ENCODE measurements at regions not wholly inside any gene's neighbourhood (a gene's known extent, or its start where the extent isn't known, plus 50 kb on each side); places are given as distances from the start of the nearest gene placed in this dataset.

- Histone ChIP-seq H3K27ac (ENCODE audit: low read depth, low read length, poor library complexity, severe bottlenecking) (no peak overlapping the region), H3K27me3 (replicated peaks; ENCODE audit: insufficient read depth, low read depth, low read length, poor library complexity) (no peaks in the 10 kb centered on the region), H3K4me1 (ENCODE audit: insufficient read depth, low read length, poor library complexity, severe bottlenecking) (no peaks in the 10 kb centered on the region), H3K4me3 (ENCODE audit: low read depth, low read length, poor library complexity, severe bottlenecking) (no peak overlapping the region), H3K9me3 (ENCODE audit: low read depth, low read length, poor library complexity, severe bottlenecking) (no peaks in the 10 kb centered on the region), H3K36me3 (ENCODE audit: insufficient read depth, low read length, poor library complexity, severe bottlenecking) (no peaks in the 10 kb centered on the region)
- CTCF ChIA-PET, result no interaction called here
- no peak for DNase-seq (ENCODE audit: low spot score)
- POLR2A ChIA-PET (ENCODE audit: low non-redundant PET), result no interaction called here
- BruUV-seq (replicated peaks), result no TSS peak
- intact Hi-C loops (cut with micrococcal nuclease; ENCODE audit: unreplicated experiment), result no loop called here
- TF ChIP-seq, protein P1, sequence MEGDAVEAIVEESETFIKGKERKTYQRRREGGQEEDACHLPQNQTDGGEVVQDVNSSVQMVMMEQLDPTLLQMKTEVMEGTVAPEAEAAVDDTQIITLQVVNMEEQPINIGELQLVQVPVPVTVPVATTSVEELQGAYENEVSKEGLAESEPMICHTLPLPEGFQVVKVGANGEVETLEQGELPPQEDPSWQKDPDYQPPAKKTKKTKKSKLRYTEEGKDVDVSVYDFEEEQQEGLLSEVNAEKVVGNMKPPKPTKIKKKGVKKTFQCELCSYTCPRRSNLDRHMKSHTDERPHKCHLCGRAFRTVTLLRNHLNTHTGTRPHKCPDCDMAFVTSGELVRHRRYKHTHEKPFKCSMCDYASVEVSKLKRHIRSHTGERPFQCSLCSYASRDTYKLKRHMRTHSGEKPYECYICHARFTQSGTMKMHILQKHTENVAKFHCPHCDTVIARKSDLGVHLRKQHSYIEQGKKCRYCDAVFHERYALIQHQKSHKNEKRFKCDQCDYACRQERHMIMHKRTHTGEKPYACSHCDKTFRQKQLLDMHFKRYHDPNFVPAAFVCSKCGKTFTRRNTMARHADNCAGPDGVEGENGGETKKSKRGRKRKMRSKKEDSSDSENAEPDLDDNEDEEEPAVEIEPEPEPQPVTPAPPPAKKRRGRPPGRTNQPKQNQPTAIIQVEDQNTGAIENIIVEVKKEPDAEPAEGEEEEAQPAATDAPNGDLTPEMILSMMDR (conservative IDR thresholded peaks at IDR 0.05; ENCODE audit: low read depth, low read length), result no peak
- TF ChIP-seq EZH2 (IDR thresholded peaks at IDR 0.05; ENCODE audit: borderline replicate concordance, low read depth, low read length, poor library complexity, severe bottlenecking), result no peak
Measured at GRCh38 chr11:24226606-24227005, 270.2 kb upstream of the LUZP2 start.

- intact Hi-C loops (cut with micrococcal nuclease; ENCODE audit: unreplicated experiment), result no loop called here
- POLR2A ChIA-PET (ENCODE audit: low non-redundant PET), result no interaction called here
- no peak for TF ChIP-seq EZH2 (IDR thresholded peaks at IDR 0.05; ENCODE audit: borderline replicate concordance, low read depth, low read length, poor library complexity, severe bottlenecking)
- TF ChIP-seq, protein P1 (conservative IDR thresholded peaks at IDR 0.05; ENCODE audit: low read depth, low read length), result no peak
- H3K4me3 ChIP-seq (ENCODE audit: low read depth, low read length, poor library complexity, severe bottlenecking), result no peak overlapping the region
- no peaks in the 10 kb centered on the region for H3K27me3 ChIP-seq (replicated peaks; ENCODE audit: insufficient read depth, low read depth, low read length, poor library complexity)
- CTCF ChIA-PET, result no interaction called here
- no peaks in the 10 kb centered on the region for H3K4me1 ChIP-seq (ENCODE audit: insufficient read depth, low read length, poor library complexity, severe bottlenecking)
- DNase-seq (ENCODE audit: low spot score), result no peak
- H3K36me3 ChIP-seq (ENCODE audit: insufficient read depth, low read length, poor library complexity, severe bottlenecking), result no peaks in the 10 kb centered on the region
- H3K9me3 ChIP-seq (ENCODE audit: low read depth, low read length, poor library complexity, severe bottlenecking), result no peaks in the 10 kb centered on the region
- no TSS peak for BruUV-seq (replicated peaks)
- H3K27ac ChIP-seq (ENCODE audit: low read depth, low read length, poor library complexity, severe bottlenecking), result no peak overlapping the region
Measured at GRCh38 chr11:24233041-24233440, 263.8 kb upstream of the LUZP2 start.

- DNase-seq (ENCODE audit: low spot score), result no peak
- Histone ChIP-seq H3K36me3 (ENCODE audit: insufficient read depth, low read length, poor library complexity, severe bottlenecking) (no peaks in the 10 kb centered on the region), H3K4me3 (ENCODE audit: low read depth, low read length, poor library complexity, severe bottlenecking) (no peak overlapping the region), H3K4me1 (ENCODE audit: insufficient read depth, low read length, poor library complexity, severe bottlenecking) (no peaks in the 10 kb centered on the region), H3K27ac (ENCODE audit: low read depth, low read length, poor library complexity, severe bottlenecking) (no peak overlapping the region), H3K27me3 (replicated peaks; ENCODE audit: insufficient read depth, low read depth, low read length, poor library complexity) (no peaks in the 10 kb centered on the region), H3K9me3 (ENCODE audit: low read depth, low read length, poor library complexity, severe bottlenecking) (no peaks in the 10 kb centered on the region)
- TF ChIP-seq EZH2 (IDR thresholded peaks at IDR 0.05; ENCODE audit: borderline replicate concordance, low read depth, low read length, poor library complexity, severe bottlenecking), result no peak
- TF ChIP-seq, protein P1 (conservative IDR thresholded peaks at IDR 0.05; ENCODE audit: low read depth, low read length), result no peak
- intact Hi-C loops (cut with micrococcal nuclease; ENCODE audit: unreplicated experiment), result no loop called here
- ChIA-PET POLR2A (ENCODE audit: low non-redundant PET) (no interaction called here), CTCF (no interaction called here)
- no TSS peak for BruUV-seq (replicated peaks)
Measured at GRCh38 chr11:24234822-24235508, 261.9 kb upstream of the LUZP2 start.
